ENCODE measurements at regions not wholly inside any gene's neighbourhood (a gene's known extent, or its start where the extent isn't known, plus 50 kb on each side); places are given as distances from the start of the nearest gene placed in this dataset.

- Mint-ChIP-seq H3K9me3 (no peaks in the 10 kb centered on the region), H3K4me3 (no peak overlapping the region), H3K27me3 (ENCODE audit: insufficient read depth, low read depth) (no peaks in the 10 kb centered on the region), H3K27ac (no peak overlapping the region), H3K36me3 (no peaks in the 10 kb centered on the region), H3K4me1 (no peaks in the 10 kb centered on the region)
- no peak overlapping the region for H3K4me3 ChIP-seq
- H2AFZ ChIP-seq (replicated peaks), result peak overlapping the region; percentile 68
- no peak overlapping the region for H3K9ac ChIP-seq
- no peaks in the 10 kb centered on the region for H4K20me1 ChIP-seq (ENCODE audit: low read depth)
- DNase-seq (ENCODE audit: low spot score), result peak; percentile 39
- TF ChIP-seq EZH2 (IDR thresholded peaks at IDR 0.05) (no peak), CTCF (IDR thresholded peaks at IDR 0.05) (peak; percentile 50), EZH2phosphoT487 (IDR thresholded peaks at IDR 0.05) (no peak)
- no peak overlapping the region for H3K27ac ChIP-seq
- no peaks in the 10 kb centered on the region for H3K36me3 ChIP-seq
- H3K4me1 ChIP-seq, result no peaks in the 10 kb centered on the region
- no peaks in the 10 kb centered on the region for H3K27me3 ChIP-seq
- H3K9me3 ChIP-seq (ENCODE audit: low read depth), result no peaks in the 10 kb centered on the region
- H3K79me2 ChIP-seq (ENCODE audit: low read depth), result no peaks in the 10 kb centered on the region
- no peaks in the 10 kb centered on the region for H3F3A ChIP-seq (ENCODE audit: low read depth)
- H3K4me2 ChIP-seq, result no peak overlapping the region
Measured at GRCh38 chr2:33782395-33783230, 183.5 kb upstream of the FAM98A start.

GRCh38 chr2:33777786-33778185, 178.7 kb upstream of the FAM98A start:
- H3K4me2 ChIP-seq, result no peak overlapping the region
- H3K27me3 Mint-ChIP-seq (ENCODE audit: insufficient read depth, low read depth), result no peaks in the 10 kb centered on the region
- no peaks in the 10 kb centered on the region for H3K4me1 ChIP-seq

GRCh38 chr2:33775306-33775705, 176.2 kb upstream of the FAM98A start:
- no peak overlapping the region for H3K4me3 Mint-ChIP-seq

More at GRCh38 chr2:33777786-33778185, 178.7 kb upstream of the FAM98A start:
- H3K79me2 ChIP-seq (ENCODE audit: low read depth), result no peaks in the 10 kb centered on the region
- Mint-ChIP-seq H3K4me3 (no peak overlapping the region), H3K36me3 (no peaks in the 10 kb centered on the region), H3K4me1 (no peaks in the 10 kb centered on the region), H3K9me3 (peaks cover 16% of the 10 kb centered on the region), H3K27ac (no peak overlapping the region)
- H3K4me3 ChIP-seq, result no peak overlapping the region
- no peak overlapping the region for H3K9ac ChIP-seq
- TF ChIP-seq CTCF (IDR thresholded peaks at IDR 0.05) (no peak), EZH2phosphoT487 (IDR thresholded peaks at IDR 0.05) (no peak), EZH2 (IDR thresholded peaks at IDR 0.05) (no peak)
- H2AFZ ChIP-seq (replicated peaks), result no peak overlapping the region
- H3K27ac ChIP-seq, result no peak overlapping the region
- H3K27me3 ChIP-seq, result no peaks in the 10 kb centered on the region
- DNase-seq (ENCODE audit: low spot score), result no peak
- no peaks in the 10 kb centered on the region for H4K20me1 ChIP-seq (ENCODE audit: low read depth)
- no peaks in the 10 kb centered on the region for H3K36me3 ChIP-seq
- H3F3A ChIP-seq (ENCODE audit: low read depth), result no peaks in the 10 kb centered on the region
- H3K9me3 ChIP-seq (ENCODE audit: low read depth), result no peaks in the 10 kb centered on the region

More at GRCh38 chr2:33775306-33775705, 176.2 kb upstream of the FAM98A start:
- H3K79me2 ChIP-seq (ENCODE audit: low read depth), result no peaks in the 10 kb centered on the region
- H3K9ac ChIP-seq, result no peak overlapping the region
- no peak overlapping the region for H3K4me2 ChIP-seq
- TF ChIP-seq EZH2phosphoT487 (IDR thresholded peaks at IDR 0.05), result no peak
- TF ChIP-seq CTCF (IDR thresholded peaks at IDR 0.05), result no peak
- TF ChIP-seq EZH2 (IDR thresholded peaks at IDR 0.05), result no peak
- H3K27me3 ChIP-seq, result no peaks in the 10 kb centered on the region
- H3K4me3 ChIP-seq, result no peak overlapping the region
- H3K4me1 ChIP-seq, result no peaks in the 10 kb centered on the region
- no peaks in the 10 kb centered on the region for H3K36me3 Mint-ChIP-seq
- no peaks in the 10 kb centered on the region for H4K20me1 ChIP-seq (ENCODE audit: low read depth)
- no peaks in the 10 kb centered on the region for H3K36me3 ChIP-seq
- H3K4me1 Mint-ChIP-seq, result no peaks in the 10 kb centered on the region
- H3K27me3 Mint-ChIP-seq (ENCODE audit: insufficient read depth, low read depth), result no peaks in the 10 kb centered on the region
- H3K27ac Mint-ChIP-seq, result no peak overlapping the region
- no peak for DNase-seq (ENCODE audit: low spot score)
- peaks cover 16% of the 10 kb centered on the region for H3K9me3 Mint-ChIP-seq
- H2AFZ ChIP-seq (replicated peaks), result no peak overlapping the region
- no peak overlapping the region for H3K27ac ChIP-seq
- no peaks in the 10 kb centered on the region for H3K9me3 ChIP-seq (ENCODE audit: low read depth)
- H3F3A ChIP-seq (ENCODE audit: low read depth), result no peaks in the 10 kb centered on the region

Data from neural progenitor cell (in vitro differentiated cells).